GM06990 (cell line): ENCODE measurements at regions not wholly inside any gene's neighbourhood (a gene's known extent, or its start where the extent isn't known, plus 50 kb on each side); places are given as distances from the start of the nearest gene placed in this dataset.

Experiments
- DNase-seq: peaks from one replicate; pipeline ENCODE4 v3.0.0-alpha.2; 2011; ENCODE audit not compliant: insufficient read length; ENCODE audit errors: extremely low read depth
- H3K27me3 ChIP-seq: replicated peaks from 2 replicates; pipeline ENCODE4 v1.6.0; 2011; ENCODE audit warnings: low read length; ENCODE audit not compliant: control insufficient read depth, insufficient read depth
- H3K36me3 ChIP-seq: 2 replicates; pipeline ENCODE4 v1.5.1; 2011; ENCODE audit warnings: low read length; ENCODE audit not compliant: control insufficient read depth, insufficient read depth
- H3K4me3 ChIP-seq: replicated peaks from 2 replicates; pipeline ENCODE4 v1.5.1; 2011; ENCODE audit warnings: low read depth, mild to moderate bottlenecking, control low read depth, low read length
- CTCF ChIP-seq: IDR thresholded peaks from 2 replicates; pipeline ENCODE4 v1.5.1; 2011; ENCODE audit warnings: low read length, control low read depth, mild to moderate bottlenecking, inconsistent platforms; ENCODE audit not compliant: insufficient read depth, poor library complexity, severe bottlenecking

- no peak for DNase-seq
- no peaks in the 10 kb centered on the region for H3K36me3 ChIP-seq
- no peaks in the 10 kb centered on the region for H3K27me3 ChIP-seq
- H3K4me3 ChIP-seq, result no peak overlapping the region
- no peak for TF ChIP-seq CTCF
Measured at GRCh38 chr2:65791404-65791975, 359.1 kb upstream of the SPRED2 start.

GRCh38 chr2:65790676-65790935 is 358.2 kb upstream of the SPRED2 start:
- no peak for DNase-seq
- no peak for TF ChIP-seq CTCF
- Histone ChIP-seq H3K4me3 (no peak overlapping the region), H3K27me3 (peaks cover under 1% of the 10 kb centered on the region; the same call in 1 of the 2 replicates), H3K36me3 (no peaks in the 10 kb centered on the region)

- TF ChIP-seq CTCF, result no peak
- H3K27me3 ChIP-seq, result peaks cover 1% of the 10 kb centered on the region; the same call in 1 of the 2 replicates
- no peak for DNase-seq
- no peaks in the 10 kb centered on the region for H3K36me3 ChIP-seq
- no peak overlapping the region for H3K4me3 ChIP-seq
Measured at GRCh38 chr2:65789923-65790675, 357.7 kb upstream of the SPRED2 start.

GRCh38 chr2:65788556-65788955 is 356.2 kb upstream of the SPRED2 start:
- no peak for DNase-seq
- no peak overlapping the region for H3K4me3 ChIP-seq
- TF ChIP-seq CTCF, result no peak
- H3K36me3 ChIP-seq, result no peaks in the 10 kb centered on the region
- peaks cover 1% of the 10 kb centered on the region; the same call in 1 of the 2 replicates for H3K27me3 ChIP-seq

GRCh38 chr2:65786765-65787164 is 354.4 kb upstream of the SPRED2 start:
- Histone ChIP-seq H3K4me3 (no peak overlapping the region), H3K27me3 (peaks cover 1% of the 10 kb centered on the region; the same call in 1 of the 2 replicates), H3K36me3 (no peaks in the 10 kb centered on the region)
- no peak for TF ChIP-seq CTCF
- DNase-seq, result no peak
